GM12872 (cell line): ENCODE measurements at regions not wholly inside any gene's neighbourhood (a gene's known extent, or its start where the extent isn't known, plus 50 kb on each side); places are given as distances from the start of the nearest gene placed in this dataset.

Experiments used
- CTCF ChIP-seq: IDR thresholded peaks from 3 replicates; pipeline ENCODE4 v1.5.1; 2011; ENCODE audit warnings: low read depth, mild to moderate bottlenecking, low read length, moderate library complexity; ENCODE audit not compliant: insufficient read depth

DNA sequence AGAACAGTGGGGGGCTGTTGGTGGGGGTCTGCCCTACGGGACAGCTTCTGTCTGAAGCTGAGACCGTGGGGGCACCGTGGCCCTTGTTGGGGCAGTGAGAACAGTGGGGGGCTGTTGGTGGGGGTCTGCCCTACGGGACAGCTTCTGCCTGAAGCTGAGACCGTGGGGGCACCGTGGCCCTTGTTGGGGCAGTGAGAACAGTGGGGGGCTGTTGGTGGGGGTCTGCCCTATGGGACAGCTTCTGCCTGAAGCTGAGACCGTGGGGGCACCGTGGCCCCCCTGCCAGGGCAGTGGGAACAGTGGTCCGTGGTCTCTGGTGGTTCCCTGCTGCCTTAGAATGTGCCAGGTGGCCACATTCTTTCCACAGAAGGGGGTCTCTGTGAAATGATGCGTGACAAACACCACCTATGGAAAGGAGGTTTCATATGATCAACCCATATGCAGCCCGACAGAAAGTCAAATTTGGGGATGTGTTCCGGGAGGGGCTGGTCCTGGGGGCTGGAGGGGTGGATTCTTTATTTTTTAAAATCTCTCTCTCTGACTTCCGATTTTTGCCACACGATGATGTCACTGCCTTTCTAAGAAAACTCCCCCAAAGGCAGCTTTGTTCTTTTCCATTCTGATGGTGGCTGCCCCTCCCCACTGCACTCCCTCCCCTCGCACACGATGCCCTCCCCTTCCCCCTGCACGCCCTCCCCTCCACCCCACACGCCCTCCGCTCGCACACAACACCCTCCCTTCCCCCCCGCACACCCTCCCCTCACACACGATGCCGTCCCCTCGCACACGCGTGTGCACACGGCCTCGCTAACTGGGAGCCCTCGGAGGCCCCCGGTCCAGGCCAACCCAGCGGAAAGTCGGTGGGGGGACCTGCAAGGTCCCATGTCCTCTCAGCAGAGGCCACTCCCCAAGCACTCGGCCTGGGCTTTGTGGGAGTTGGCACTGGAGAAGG, 1186.5 kb downstream of the BRD1 start:
- TF ChIP-seq CTCF, result no peak

GRCh38 chr22:48639896-48640748, 1187.6 kb downstream of the BRD1 start:
- TF ChIP-seq CTCF, result no peak

- TF ChIP-seq CTCF, result no peak
Observed at GRCh38 chr22:48639021-48639795, 1188.5 kb downstream of the BRD1 start.

- TF ChIP-seq CTCF, result no peak
Observed at GRCh38 chr22:48637231-48637630, 1190.4 kb downstream of the BRD1 start.

DNA sequence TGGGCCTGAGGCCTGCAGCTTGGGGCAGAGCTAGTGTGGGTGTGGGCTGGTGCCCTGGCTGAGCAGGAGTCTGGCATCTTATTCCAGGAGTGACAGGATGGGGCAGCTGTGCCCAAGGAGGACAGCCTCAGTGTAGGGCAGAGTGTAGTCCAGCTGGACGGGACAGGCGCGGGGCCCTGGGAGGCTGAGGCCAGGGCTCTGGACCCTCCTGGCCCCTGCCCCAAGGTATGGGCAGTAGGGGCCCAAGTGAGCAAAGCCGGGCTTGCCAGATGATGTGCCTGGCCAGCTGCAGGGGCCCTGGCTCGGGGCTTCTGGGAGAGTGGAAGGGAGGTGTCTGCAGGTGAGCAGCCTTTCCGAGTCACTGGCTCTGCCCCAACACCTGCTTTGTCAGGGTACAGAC, 1190.9 kb downstream of the BRD1 start:
- TF ChIP-seq CTCF, result no peak

GRCh38 chr22:48635816-48636215, 1191.9 kb downstream of the BRD1 start:
- TF ChIP-seq CTCF, result no peak
